GM13977 (cell line): ENCODE measurements at regions not wholly inside any gene's neighbourhood (a gene's known extent, or its start where the extent isn't known, plus 50 kb on each side); places are given as distances from the start of the nearest gene placed in this dataset.

Source experiments
- DNase-seq: peaks from one replicate; pipeline ENCODE4 v3.0.0; 2012; ENCODE audit warnings: low spot score
- CTCF ChIP-seq: IDR thresholded peaks from 2 replicates; pipeline ENCODE4 v1.5.1; 2012; ENCODE audit warnings: mild to moderate bottlenecking, control low read depth; ENCODE audit not compliant: insufficient read depth; ENCODE audit errors: extremely low read depth, missing control alignments
- in situ Hi-C: fragments of 300-500 bp; cut with MboI; formaldehyde crosslinking; loops from one replicate; pipeline ENCODE4 v1.12.0; 2022; ENCODE audit warnings: low sequenced_read_pairs, low pct_unique_long_range_greater_than_20kb, mixed read lengths, inconsistent platforms; ENCODE audit not compliant: unreplicated experiment

GRCh38 chr2:204329016-204329415 lies 216.3 kb upstream of the PARD3B start:
- in situ Hi-C loops = loop anchor here (25.0 kb wide), 1 partner anchor 358 kb away; no protein-coding TSS in a partner anchor
- no peak for TF ChIP-seq CTCF

GRCh38 chr2:204329532-204329931 lies 215.7 kb upstream of the PARD3B start:
- in situ Hi-C loops = loop anchor here (25.0 kb wide), 1 partner anchor 358 kb away; no protein-coding TSS in a partner anchor
- TF ChIP-seq CTCF = no peak

More at GRCh38 chr2:204329016-204329415, 216.3 kb upstream of the PARD3B start:
- no peak for DNase-seq

GRCh38 chr2:204331180-204331579 lies 214.1 kb upstream of the PARD3B start:
- TF ChIP-seq CTCF = no peak
- no peak for DNase-seq
- in situ Hi-C loops = loop anchor here (25.0 kb wide), 1 partner anchor 356 kb away; no protein-coding TSS in a partner anchor

More at GRCh38 chr2:204329532-204329931, 215.7 kb upstream of the PARD3B start:
- no peak for DNase-seq

- in situ Hi-C loops = loop anchor here (25.0 kb wide), 1 partner anchor 355 kb away; no protein-coding TSS in a partner anchor
- TF ChIP-seq CTCF = no peak
- no peak for DNase-seq
Observed at GRCh38 chr2:204331988-204332387, 213.3 kb upstream of the PARD3B start.

- no peak for DNase-seq
- in situ Hi-C loops = loop anchor here (25.0 kb wide), 1 partner anchor 355 kb away; no protein-coding TSS in a partner anchor
- no peak for TF ChIP-seq CTCF
Observed at GRCh38 chr2:204332706-204333105, 212.6 kb upstream of the PARD3B start.

GRCh38 chr2:204333861-204334260 lies 211.4 kb upstream of the PARD3B start:
- in situ Hi-C loops = loop anchor here (25.0 kb wide), 1 partner anchor 353 kb away; no protein-coding TSS in a partner anchor
- no peak for TF ChIP-seq CTCF
- no peak for DNase-seq
